Neural progenitor cell (in vitro differentiated cells): ENCODE measurements at regions not wholly inside any gene's neighbourhood (a gene's known extent, or its start where the extent isn't known, plus 50 kb on each side); places are given as distances from the start of the nearest gene placed in this dataset.

Experiments
- CTCF ChIP-seq: fragments of 200-600 bp; sonication (generic); IDR thresholded peaks from 2 replicates; pipeline ENCODE4 v1.5.1; 2017; ENCODE audit warnings: antibody characterized with exemption, mild to moderate bottlenecking
- EZH2 ChIP-seq: fragments of 200-600 bp; sonication (generic); IDR thresholded peaks from 2 replicates; pipeline ENCODE4 v1.6.1; 2017; ENCODE audit warnings: antibody characterized with exemption, mild to moderate bottlenecking, moderate library complexity
- EZH2phosphoT487 ChIP-seq: fragments of 200-600 bp; sonication (generic); IDR thresholded peaks from 2 replicates; pipeline ENCODE4 v1.6.1; 2017; ENCODE audit warnings: antibody characterized with exemption

- no peak for TF ChIP-seq EZH2phosphoT487
- TF ChIP-seq EZH2: no peak
- no peak for TF ChIP-seq CTCF
Observed at GRCh38 chr7:25780904-25781303, 371.1 kb upstream of the NFE2L3 start.
